Testis (tissue), 2 donors: ENCODE measurements at regions not wholly inside any gene's neighbourhood (a gene's known extent, or its start where the extent isn't known, plus 50 kb on each side); places are given as distances from the start of the nearest gene placed in this dataset.

Experiments used
- POLR2A ChIP-seq: fragments of 450-650 bp; IDR thresholded peaks from one replicate; pipeline ENCODE4 v1.6.1; 2017; ENCODE audit warnings: antibody characterized with exemption, mild to moderate bottlenecking, moderate library complexity
- TF ChIP-seq, protein P1 (sequence below), 3 experiments: fragments of 450-650 bp in 2 of 3; fragments of 200-600 bp in 1 of 3; sonication (generic) in 1 of 3; IDR thresholded peaks; one replicate each; pipeline ENCODE4 v1.5.1; 2016 to 2019; ENCODE audit warnings: antibody characterized with exemption in 3 of 3, mild to moderate bottlenecking in 2 of 3, moderate library complexity in 1 of 3

DNA sequence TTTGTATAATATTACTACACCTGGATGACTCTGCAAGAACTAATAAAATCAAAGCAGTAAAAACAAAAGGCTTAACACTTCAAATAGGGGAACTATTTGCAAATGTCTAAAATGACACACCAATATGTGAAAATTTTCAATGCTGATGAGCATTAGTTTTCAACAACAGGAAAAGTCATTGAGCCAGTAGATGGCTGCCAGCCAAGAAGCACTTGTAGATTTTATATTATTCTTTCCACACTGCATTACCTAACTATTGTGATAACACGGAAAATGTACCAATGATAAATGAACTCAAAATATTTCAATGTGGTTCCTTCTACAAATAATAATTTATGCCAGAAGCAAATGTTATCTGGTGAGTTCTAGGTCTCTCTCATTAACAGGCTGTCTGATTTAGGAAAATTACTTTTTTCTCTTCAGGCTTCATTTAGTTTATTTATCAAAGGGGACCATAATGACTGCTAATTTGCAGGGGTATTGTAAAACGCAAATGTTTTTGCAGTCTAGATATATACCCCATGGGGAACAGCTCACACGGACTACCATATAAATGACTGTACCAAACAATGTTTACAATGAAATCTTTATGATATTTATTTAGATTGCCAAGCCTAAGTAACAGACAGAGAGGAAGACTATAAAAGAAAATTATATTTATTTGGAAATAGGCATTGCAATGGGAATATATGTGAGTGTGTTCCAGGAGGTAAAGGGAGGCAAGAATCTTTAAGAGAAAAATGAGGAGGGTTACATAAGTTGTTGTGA is 407.8 kb downstream of the LIG4 start:
- TF ChIP-seq, protein P1, sequence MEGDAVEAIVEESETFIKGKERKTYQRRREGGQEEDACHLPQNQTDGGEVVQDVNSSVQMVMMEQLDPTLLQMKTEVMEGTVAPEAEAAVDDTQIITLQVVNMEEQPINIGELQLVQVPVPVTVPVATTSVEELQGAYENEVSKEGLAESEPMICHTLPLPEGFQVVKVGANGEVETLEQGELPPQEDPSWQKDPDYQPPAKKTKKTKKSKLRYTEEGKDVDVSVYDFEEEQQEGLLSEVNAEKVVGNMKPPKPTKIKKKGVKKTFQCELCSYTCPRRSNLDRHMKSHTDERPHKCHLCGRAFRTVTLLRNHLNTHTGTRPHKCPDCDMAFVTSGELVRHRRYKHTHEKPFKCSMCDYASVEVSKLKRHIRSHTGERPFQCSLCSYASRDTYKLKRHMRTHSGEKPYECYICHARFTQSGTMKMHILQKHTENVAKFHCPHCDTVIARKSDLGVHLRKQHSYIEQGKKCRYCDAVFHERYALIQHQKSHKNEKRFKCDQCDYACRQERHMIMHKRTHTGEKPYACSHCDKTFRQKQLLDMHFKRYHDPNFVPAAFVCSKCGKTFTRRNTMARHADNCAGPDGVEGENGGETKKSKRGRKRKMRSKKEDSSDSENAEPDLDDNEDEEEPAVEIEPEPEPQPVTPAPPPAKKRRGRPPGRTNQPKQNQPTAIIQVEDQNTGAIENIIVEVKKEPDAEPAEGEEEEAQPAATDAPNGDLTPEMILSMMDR (IDR thresholded peaks at IDR 0.05) = no peak
- TF ChIP-seq POLR2A = no peak
